Tibial nerve (tissue), 4 donors: ENCODE measurements at regions not wholly inside any gene's neighbourhood (a gene's known extent, or its start where the extent isn't known, plus 50 kb on each side); places are given as distances from the start of the nearest gene placed in this dataset.

Experiments
- DNase-seq, 2 donors: peaks; one replicate each; pipeline ENCODE4 v3.0.0-alpha.2; 2019; ENCODE audit warnings: low spot score in 2 of 2
- H3K27ac ChIP-seq, 4 donors: fragments of 200-600 bp; sonication (generic) in 3 of 4; one replicate each; pipeline ENCODE4 v1.5.1; 2017 to 2019; ENCODE audit warnings: mild to moderate bottlenecking in 1 of 4
- H3K27me3 ChIP-seq, 2 donors: fragments of 200-600 bp; sonication (generic) in 1 of 2; one replicate each; pipeline versions ENCODE4 v1.5.1 to v1.6.0; 2017 to 2019
- H3K36me3 ChIP-seq, 3 donors: fragments of 200-600 bp; sonication (generic); one replicate each; pipeline ENCODE4 v1.5.1; 2018 to 2019
- H3K4me1 ChIP-seq, 4 donors: fragments of 200-600 bp; sonication (generic) in 3 of 4; one replicate each; pipeline ENCODE4 v1.5.1; 2017 to 2019
- H3K4me3 ChIP-seq, 4 donors: fragments of 200-600 bp; sonication (generic) in 3 of 4; one replicate each; pipeline ENCODE4 v1.5.1; 2017 to 2019; ENCODE audit warnings: mild to moderate bottlenecking in 1 of 4, moderate library complexity in 1 of 4
- H3K9me3 ChIP-seq, 4 donors: fragments of 200-600 bp; sonication (generic) in 3 of 4; one replicate each; pipeline ENCODE4 v1.5.1; 2017 to 2019
- EP300 ChIP-seq, 2 donors: sonication (generic); formaldehyde crosslinking; IDR thresholded peaks; one replicate each; pipeline ENCODE4 v1.6.1; 2017; ENCODE audit warnings: antibody characterized with exemption in 2 of 2, mild to moderate bottlenecking in 1 of 2
- POLR2A ChIP-seq, 2 donors: fragments of 450-650 bp; IDR thresholded peaks; one replicate each; pipeline ENCODE4 v1.6.1; 2017; ENCODE audit warnings: antibody characterized with exemption in 2 of 2, mild to moderate bottlenecking in 2 of 2, moderate library complexity in 2 of 2
- WGBS, 2 donors: methylation state at CpG; one replicate each; pipeline ENCODE4 v1.1.5; 2018; 5-methylcytosine and 5-hydroxymethylcytosine counted together
- TF ChIP-seq, protein P1 (sequence below), 5 experiments: fragments of 200-600 bp in 3 of 5; fragments of 450-650 bp in 2 of 5; sonication (generic) in 3 of 5; IDR thresholded peaks; one replicate each; pipeline ENCODE4 v1.5.1; 2016 to 2019; ENCODE audit warnings: antibody characterized with exemption in 5 of 5, mild to moderate bottlenecking in 3 of 5, moderate library complexity in 2 of 5

DNA sequence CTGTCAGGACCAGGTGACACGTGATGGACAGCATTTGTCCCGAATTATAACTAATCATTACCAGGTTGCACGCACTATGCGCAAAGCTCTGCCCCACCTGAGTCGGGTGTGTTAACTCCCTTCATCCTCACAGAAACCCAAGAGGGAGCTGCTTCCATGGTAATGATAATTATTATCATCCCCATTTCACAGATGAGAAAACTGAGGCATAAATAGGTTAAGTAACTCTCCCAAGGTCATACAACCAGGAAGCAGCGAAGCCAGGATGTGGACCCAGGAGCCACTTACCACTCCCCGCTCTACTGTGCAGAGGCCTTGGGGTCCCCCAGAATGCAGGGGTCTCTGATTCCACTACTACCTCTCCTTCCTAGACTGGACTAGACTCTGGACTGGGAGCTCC lies 76.7 kb upstream of the TARDBP start:
- WGBS, 2 donors, result 72 to 86% methylated on average over 7 of the region's 7 CpGs
- Histone ChIP-seq H3K27ac (no peak overlapping the region), H3K9me3 (no peaks in the 10 kb centered on the region), H3K4me3 (no peak overlapping the region), H3K36me3 (no peaks in the 10 kb centered on the region), H3K27me3 (peaks cover 0 to 7% of the 10 kb centered on the region in 2 donors), H3K4me1 (peaks cover 0 to 11% (median 0%) of the 10 kb centered on the region in 4 donors)
- DNase-seq, result no peak
- TF ChIP-seq POLR2A (IDR thresholded peaks at IDR 0.05), result no peak
- TF ChIP-seq EP300 (IDR thresholded peaks at IDR 0.05), result no peak
- TF ChIP-seq, protein P1, sequence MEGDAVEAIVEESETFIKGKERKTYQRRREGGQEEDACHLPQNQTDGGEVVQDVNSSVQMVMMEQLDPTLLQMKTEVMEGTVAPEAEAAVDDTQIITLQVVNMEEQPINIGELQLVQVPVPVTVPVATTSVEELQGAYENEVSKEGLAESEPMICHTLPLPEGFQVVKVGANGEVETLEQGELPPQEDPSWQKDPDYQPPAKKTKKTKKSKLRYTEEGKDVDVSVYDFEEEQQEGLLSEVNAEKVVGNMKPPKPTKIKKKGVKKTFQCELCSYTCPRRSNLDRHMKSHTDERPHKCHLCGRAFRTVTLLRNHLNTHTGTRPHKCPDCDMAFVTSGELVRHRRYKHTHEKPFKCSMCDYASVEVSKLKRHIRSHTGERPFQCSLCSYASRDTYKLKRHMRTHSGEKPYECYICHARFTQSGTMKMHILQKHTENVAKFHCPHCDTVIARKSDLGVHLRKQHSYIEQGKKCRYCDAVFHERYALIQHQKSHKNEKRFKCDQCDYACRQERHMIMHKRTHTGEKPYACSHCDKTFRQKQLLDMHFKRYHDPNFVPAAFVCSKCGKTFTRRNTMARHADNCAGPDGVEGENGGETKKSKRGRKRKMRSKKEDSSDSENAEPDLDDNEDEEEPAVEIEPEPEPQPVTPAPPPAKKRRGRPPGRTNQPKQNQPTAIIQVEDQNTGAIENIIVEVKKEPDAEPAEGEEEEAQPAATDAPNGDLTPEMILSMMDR (IDR thresholded peaks at IDR 0.05), result no peak

DNA sequence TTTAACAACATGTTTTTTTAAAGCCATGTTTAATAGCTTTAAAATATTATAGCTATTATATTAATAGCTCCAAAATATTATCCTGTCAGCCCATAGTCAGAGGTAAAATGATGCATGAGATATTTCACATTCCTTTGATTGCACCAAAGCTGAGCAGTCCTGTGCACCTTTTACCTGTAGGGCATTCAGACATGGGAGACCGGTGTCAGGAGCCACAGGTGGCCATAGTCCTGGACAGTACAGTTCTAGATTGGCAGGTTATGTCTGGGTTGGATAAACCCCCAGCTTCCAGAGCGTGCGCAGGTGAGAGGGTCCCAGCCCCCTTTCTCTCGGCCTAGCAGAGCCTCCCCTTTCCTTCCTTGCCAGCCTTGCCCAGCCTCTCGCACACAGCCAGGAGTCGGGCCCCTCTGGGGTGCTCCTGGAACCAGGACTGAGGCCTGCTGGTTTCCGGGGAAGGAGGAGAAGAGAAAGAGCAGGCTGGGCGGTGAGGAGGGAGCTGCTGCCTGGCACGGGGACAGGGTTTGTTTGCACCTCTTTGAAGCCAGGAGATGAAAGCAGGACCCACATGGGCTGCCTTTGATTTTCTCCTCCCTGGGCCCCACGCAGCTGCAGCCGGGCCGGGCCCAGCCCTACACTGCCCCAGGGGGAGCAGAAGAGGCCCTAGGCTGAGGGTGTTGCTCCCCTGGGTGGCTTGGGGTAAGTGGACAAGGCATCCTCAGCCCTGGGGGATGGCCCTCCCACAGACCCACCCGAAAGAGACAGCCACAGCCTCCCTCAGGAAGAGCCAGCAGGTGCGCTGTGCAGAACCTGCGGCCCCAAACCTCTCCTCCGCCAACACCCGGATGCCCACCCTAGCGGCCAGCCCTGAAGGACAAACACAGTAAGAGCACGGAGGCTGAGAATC lies 75.2 kb upstream of the TARDBP start:
- no peak for TF ChIP-seq POLR2A (IDR thresholded peaks at IDR 0.05)
- TF ChIP-seq EP300 (IDR thresholded peaks at IDR 0.05), result no peak
- TF ChIP-seq, protein P1 (IDR thresholded peaks at IDR 0.05), result no peak
- Histone ChIP-seq H3K27ac (no peak overlapping the region), H3K4me1 (peaks cover 0 to 22% (median 4%) of the 10 kb centered on the region in 4 donors), H3K4me3 (no peak overlapping the region), H3K36me3 (no peaks in the 10 kb centered on the region), H3K27me3 (peaks cover 0 to 10% of the 10 kb centered on the region in 2 donors), H3K9me3 (no peaks in the 10 kb centered on the region)
- no peak for DNase-seq
- 85 to 86% methylated on average over 13 to 19 of the region's 19 CpGs for WGBS, 2 donors

DNA sequence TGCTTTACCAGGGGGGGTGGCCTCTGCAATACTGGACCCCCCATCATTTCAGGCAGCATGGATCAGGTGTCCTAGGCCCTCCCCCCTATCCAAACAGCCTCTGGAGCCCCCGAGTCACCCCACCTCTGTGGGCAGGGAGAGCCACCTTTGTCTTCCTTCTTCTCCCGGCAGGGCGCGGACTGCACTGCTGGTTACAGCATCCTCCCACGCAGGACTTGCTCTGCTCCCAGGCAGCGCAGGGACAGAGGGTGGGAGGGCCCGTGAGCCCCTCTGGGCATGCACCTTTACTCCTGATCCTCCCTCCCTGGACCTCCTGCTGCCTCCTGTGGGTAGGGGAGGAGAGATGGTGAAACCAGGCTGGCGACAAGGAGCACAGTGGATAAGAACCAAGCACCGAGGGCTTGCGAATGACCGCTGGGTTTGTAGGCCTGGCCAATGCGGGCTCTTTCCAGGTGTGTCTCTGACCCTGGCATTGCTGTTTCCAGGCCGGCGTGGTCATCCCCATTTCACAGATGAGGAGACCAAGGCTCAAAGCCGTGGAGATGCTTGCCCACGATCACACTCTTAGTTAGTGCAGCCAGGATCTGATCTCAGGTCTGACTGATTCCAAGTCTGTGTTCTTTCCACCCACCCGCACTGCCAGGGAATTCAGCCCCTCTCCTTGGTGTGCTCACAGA lies 73.6 kb upstream of the TARDBP start:
- TF ChIP-seq, protein P1 (IDR thresholded peaks at IDR 0.05), result no peak
- TF ChIP-seq EP300 (IDR thresholded peaks at IDR 0.05), result no peak
- Histone ChIP-seq H3K9me3 (no peaks in the 10 kb centered on the region), H3K4me3 (no peak overlapping the region), H3K27me3 (peaks cover 0 to 10% of the 10 kb centered on the region in 2 donors), H3K27ac (no peak overlapping the region), H3K4me1 (peaks cover 0 to 38% (median 8%) of the 10 kb centered on the region in 4 donors), H3K36me3 (no peaks in the 10 kb centered on the region)
- WGBS, 2 donors, result 88 to 90% methylated on average over 15 to 16 of the region's 17 CpGs
- DNase-seq, result no peak

DNA sequence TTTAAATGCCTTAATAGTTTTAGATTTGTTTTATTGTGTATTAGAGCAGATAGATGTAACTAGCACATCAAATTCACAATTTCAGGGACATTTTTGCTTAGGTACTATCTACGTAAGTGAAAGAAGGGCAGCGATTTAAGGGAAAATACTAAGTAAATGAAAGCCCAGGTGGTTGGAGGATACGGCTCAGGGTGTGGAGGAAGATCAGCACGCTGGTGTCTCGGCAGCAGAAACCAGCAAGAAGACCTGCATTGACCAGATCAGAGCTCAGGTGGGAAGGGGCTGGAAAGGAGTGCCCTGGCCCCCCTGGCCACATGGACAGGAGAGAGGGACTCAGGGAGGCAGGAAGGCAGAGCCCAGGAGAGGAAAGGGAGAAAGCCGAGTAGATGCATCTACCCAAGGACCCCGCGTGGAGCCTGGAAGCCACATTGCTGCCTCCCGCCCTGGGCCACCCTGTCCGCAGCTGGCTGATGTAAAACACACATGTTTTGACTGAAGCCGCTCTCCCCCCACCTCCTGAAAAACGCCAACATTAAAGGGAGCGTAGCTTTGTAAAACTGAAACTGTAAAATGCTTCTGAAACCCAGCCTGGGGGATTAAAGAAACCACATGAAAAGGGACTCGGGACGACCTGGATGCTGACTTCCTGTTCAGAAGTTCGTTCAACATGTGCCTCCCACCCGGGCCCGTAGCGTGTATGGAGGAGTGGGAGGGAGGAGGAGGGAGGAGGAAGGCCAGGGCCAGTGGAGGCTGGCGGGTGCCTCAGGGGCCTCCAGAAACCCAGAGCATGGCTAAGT lies 72.6 kb upstream of the TARDBP start:
- Histone ChIP-seq H3K9me3 (no peaks in the 10 kb centered on the region), H3K27ac (no peak overlapping the region), H3K4me1 (peaks cover 0 to 45% (median 8%) of the 10 kb centered on the region in 4 donors), H3K36me3 (no peaks in the 10 kb centered on the region), H3K27me3 (peaks cover 0 to 4% of the 10 kb centered on the region in 2 donors), H3K4me3 (no peak overlapping the region)
- no peak for DNase-seq
- no peak for TF ChIP-seq EP300 (IDR thresholded peaks at IDR 0.05)
- TF ChIP-seq POLR2A (IDR thresholded peaks at IDR 0.05), result no peak
- TF ChIP-seq, protein P1 (IDR thresholded peaks at IDR 0.05), result no peak
- WGBS, 2 donors, result 49 to 51% methylated on average over 20 of the region's 20 CpGs
